K562 (cell line): ENCODE measurements at regions not wholly inside any gene's neighbourhood (a gene's known extent, or its start where the extent isn't known, plus 50 kb on each side); places are given as distances from the start of the nearest gene placed in this dataset.

ENCODE experiments used
- ATAC-seq: fragments of 200-7000 bp; cut with Tn5 transposase; 3 replicates; pipeline ENCODE4 v1.9.1; 2020; ENCODE audit warnings: moderate library complexity
- BruUV-seq: library from RNA; stranded (reverse); fragments of 400-500 nt; replicated peaks from 2 replicates; lab custom pipeline; 2021; lab: Mats Ljungman, UMichigan
- CTCF ChIA-PET: fragments of 300-600 bp; formaldehyde crosslinking; extraction: SDS; loops from one replicate; lab custom pipeline; 2021; ENCODE audit warnings: low intra/inter-chr PET ratio; lab: Yijun Ruan, JAX
- POLR2A ChIA-PET: fragments of 300-600, 350-650 bp; sonication (Branson Sonifier 250); formaldehyde crosslinking; extraction: SDS; loops from one replicate; lab custom pipeline; 2021; ENCODE audit warnings: antibody characterized with exemption, inconsistent platforms; lab: Yijun Ruan, JAX
- DNase-seq, 4 experiments: peaks; one replicate each; pipeline versions ENCODE4 v3.0.0 to v3.0.0-alpha.2; 2011 to 2018; ENCODE audit warnings: low spot score in 3 of 4, mixed read lengths in 3 of 4; ENCODE audit errors: extremely low read depth in 1 of 4
- FAIRE-seq: peaks from 2 replicates; lab custom pipeline; 2011; peaks lifted over from hg19 to GRCh38; lab: Jason Lieb, UNC
- H2AFZ ChIP-seq: 2 replicates; pipeline ENCODE4 v1.6.0; 2011; ENCODE audit warnings: low read depth, low read length, control low read depth, inconsistent platforms
- H3K27ac ChIP-seq: fragments of 200-600 bp; 3 replicates; pipeline ENCODE4 v1.8.0; 2011; ENCODE audit warnings: low read depth, mild to moderate bottlenecking, control low read depth, inconsistent platforms, low read length, moderate library complexity, mixed read lengths; ENCODE audit errors: extremely low read depth
- H3K27me3 ChIP-seq, 2 experiments: fragments of 300-600 bp in 1 of 2; 2 replicates in 1 of 2; 3 replicates in 1 of 2; pipeline versions ENCODE4 v1.6.0 to v1.8.0; 2011; ENCODE audit warnings: inconsistent platforms in 2 of 2, low read length in 2 of 2, mild to moderate bottlenecking in 1 of 2, mixed read lengths in 1 of 2, moderate library complexity in 1 of 2; ENCODE audit not compliant: control insufficient read depth in 2 of 2, insufficient read depth in 2 of 2
- H3K36me3 ChIP-seq: fragments of 300-600 bp; 3 replicates; pipeline ENCODE4 v1.8.0; 2011; ENCODE audit warnings: mild to moderate bottlenecking, low read length, inconsistent platforms; ENCODE audit not compliant: control insufficient read depth, insufficient read depth
- H3K4me1 ChIP-seq, 2 experiments: fragments of 200-600 bp in 1 of 2; replicated peaks in 1 of 2; 2 replicates in 1 of 2; 3 replicates in 1 of 2; pipeline versions ENCODE4 v1.5.1 to v1.8.0; 2011; ENCODE audit warnings: inconsistent platforms in 2 of 2, low read length in 2 of 2, mild to moderate bottlenecking in 1 of 2, mixed read lengths in 1 of 2, moderate library complexity in 1 of 2; ENCODE audit not compliant: control insufficient read depth in 2 of 2, insufficient read depth in 2 of 2
- H3K4me2 ChIP-seq: 2 replicates; pipeline ENCODE4 v1.6.1; 2011; ENCODE audit warnings: low read length, control low read depth, inconsistent platforms, mixed read lengths; ENCODE audit not compliant: insufficient read depth
- H3K4me3 ChIP-seq: fragments of 200-600 bp; sonication (generic), shearing (Covaris generic); 2 replicates; pipeline ENCODE4 v1.5.1; 2016; ENCODE audit warnings: control low read depth, inconsistent platforms
- H3K79me2 ChIP-seq: fragments of 200-600 bp; 3 replicates; pipeline ENCODE4 v1.8.0; 2011; ENCODE audit warnings: low read length, inconsistent platforms; ENCODE audit not compliant: control insufficient read depth, insufficient read depth
- H3K9ac ChIP-seq, 2 experiments: 2 replicates each; pipeline versions ENCODE4 v1.6.0 to v1.6.1; 2011; ENCODE audit warnings: low read depth in 2 of 2, low read length in 2 of 2, control low read depth in 1 of 2, inconsistent platforms in 1 of 2, mild to moderate bottlenecking in 1 of 2, mixed read lengths in 1 of 2; ENCODE audit not compliant: insufficient read depth in 1 of 2
- H3K9me1 ChIP-seq: one replicate; pipeline ENCODE4 v1.6.0; 2011; ENCODE audit warnings: inconsistent platforms, mild to moderate bottlenecking, low read length, moderate library complexity; ENCODE audit not compliant: control insufficient read depth, insufficient read depth
- H3K9me3 ChIP-seq: replicated peaks from 2 replicates; pipeline ENCODE4 v1.5.1; 2011; ENCODE audit warnings: low read depth, low read length, inconsistent platforms; ENCODE audit not compliant: control insufficient read depth, insufficient read depth
- H4K20me1 ChIP-seq: replicated peaks from 2 replicates; pipeline ENCODE4 v1.6.1; 2011; ENCODE audit warnings: low read length, inconsistent platforms, mixed read lengths; ENCODE audit not compliant: control insufficient read depth, insufficient read depth
- CBFA2T3 ChIP-seq: fragments of 450-650 bp; IDR thresholded peaks from 2 replicates; pipeline ENCODE4 v1.6.1; 2017
- CBX3 ChIP-seq, 2 experiments: IDR thresholded peaks; 1 replicate in 1 of 2; 2 replicates in 1 of 2; pipeline ENCODE4 v1.6.1; 2012; ENCODE audit warnings: inconsistent platforms in 2 of 2, low read length in 2 of 2, borderline replicate concordance in 1 of 2, control low read depth in 1 of 2
- CEBPB ChIP-seq: fragments of 450-650 bp; IDR thresholded peaks from 2 replicates; pipeline ENCODE4 v1.6.1; 2016; ENCODE audit warnings: missing genetic modification characterization, missing compliant biosample characterization
- CEBPG ChIP-seq, 3 experiments: fragments of 200-800 bp in 1 of 3; sonication (Bioruptor generic) in 1 of 3; sonication (generic) in 1 of 3; formaldehyde crosslinking in 1 of 3; IDR thresholded peaks in 2 of 3; conservative IDR thresholded peaks in 1 of 3; 2 replicates each; pipeline versions ENCODE4 v1.6.1 to v1.8.0; 2016 to 2022; ENCODE audit warnings: missing compliant biosample characterization in 2 of 3, missing genetic modification characterization in 2 of 3, mild to moderate bottlenecking in 1 of 3, missing genetic modification reagents in 1 of 3
- GATA2 ChIP-seq: sonication (generic); formaldehyde crosslinking; IDR thresholded peaks from 2 replicates; pipeline ENCODE4 v1.4.0; 2020; ENCODE audit warnings: mild to moderate bottlenecking, missing genetic modification reagents
- MCM2 ChIP-seq: fragments of 450-650 bp; IDR thresholded peaks from 2 replicates; pipeline ENCODE4 v1.6.1; 2017; ENCODE audit warnings: low read depth, mild to moderate bottlenecking
- NFIC ChIP-seq: fragments of 450-650 bp; IDR thresholded peaks from 2 replicates; pipeline ENCODE4 v1.6.1; 2017; ENCODE audit warnings: mild to moderate bottlenecking, inconsistent platforms
- ZNF224 ChIP-seq: sonication (generic); formaldehyde crosslinking; IDR thresholded peaks from 2 replicates; pipeline ENCODE4 v1.8.0; 2022; ENCODE audit warnings: mild to moderate bottlenecking, missing genetic modification reagents
- ZNF431 ChIP-seq: sonication (generic); formaldehyde crosslinking; IDR thresholded peaks from 2 replicates; pipeline ENCODE4 v1.8.0; 2022; ENCODE audit warnings: mild to moderate bottlenecking, missing genetic modification reagents
- ZNF586 ChIP-seq: fragments of 450-650 bp; formaldehyde crosslinking; conservative IDR thresholded peaks from 2 replicates; pipeline ENCODE4 v1.4.0; 2020; ENCODE audit warnings: mild to moderate bottlenecking, moderate library complexity
- WGBS: fragments of 100-300 bp; shearing (Covaris generic); methylation state at CpG from one replicate; pipeline ENCODE4 v1.1.6; 2016; ENCODE audit warnings: low coverage, mixed read lengths; ENCODE audit not compliant: insufficient coverage; ENCODE audit errors: missing lambda C conversion rate; 5-methylcytosine and 5-hydroxymethylcytosine counted together
- in situ Hi-C: fragments of 300-500 bp; cut with MboI; formaldehyde crosslinking; loops from 4 replicates; pipeline ENCODE4 v1.15.0; 2018; ENCODE audit warnings: inconsistent platforms, mixed read lengths
- intact Hi-C: fragments of 100-400 bp; cut with micrococcal nuclease; formaldehyde crosslinking; loops from 2 replicates; pipeline ENCODE4 v1.14.2; 2022
- TF ChIP-seq, protein P1 (sequence below): fragments of 250-450 bp; sonication (Bioruptor Pico); IDR thresholded peaks from 2 replicates; pipeline ENCODE4 v1.5.1; 2021; ENCODE audit warnings: mild to moderate bottlenecking
- TF ChIP-seq, protein P2 (sequence below): sonication (generic); formaldehyde crosslinking; IDR thresholded peaks from 2 replicates; pipeline ENCODE4 v1.8.0; 2022; ENCODE audit warnings: missing genetic modification reagents, mild to moderate bottlenecking, moderate library complexity, borderline replicate concordance

DNA sequence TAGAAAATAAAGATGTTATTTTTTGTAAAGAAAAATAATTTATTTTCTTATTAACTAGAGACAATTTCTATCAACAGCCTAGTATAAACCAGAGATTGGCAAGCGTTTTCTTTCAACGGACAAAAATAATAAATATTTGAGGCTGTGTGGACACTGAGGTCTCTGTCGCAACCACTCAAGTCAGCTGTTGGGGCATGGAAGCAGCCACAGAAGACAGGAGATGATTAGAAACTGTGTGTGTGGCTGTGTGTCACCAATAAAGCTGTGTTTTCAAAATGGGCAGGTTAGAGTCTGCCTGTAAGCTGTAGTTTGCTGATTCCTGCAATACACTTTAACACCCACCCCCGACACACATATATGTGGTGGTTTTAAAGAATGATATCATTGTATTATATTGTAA, 200.6 kb upstream of the HMCN1 start:
- 13% methylated on average over 4 of the region's 4 CpGs for WGBS
- no peak for FAIRE-seq
- Histone ChIP-seq H3K4me1 (peaks cover 0 to 24% of the 10 kb centered on the region in 2 experiments; a peak in 3 of 5 replicates), H3K9ac (no peak overlapping the region), H3K4me3 (no peak overlapping the region), H2AFZ (peak overlapping the region; percentile 63), H3K9me3 (no peaks in the 10 kb centered on the region), H3K27ac (no peak overlapping the region), H3K79me2 (no peaks in the 10 kb centered on the region), H3K36me3 (no peaks in the 10 kb centered on the region; the same call in 2 of the 3 replicates), H4K20me1 (no peaks in the 10 kb centered on the region), H3K27me3 (no peaks in the 10 kb centered on the region), H3K4me2 (0 out of 2 replicates have a peak overlapping the region, but pooled peaks have one; percentile 9), H3K9me1 (no peaks in the 10 kb centered on the region)
- peak in 2 of 4 experiments; percentile 31 to 49 for DNase-seq
- CTCF ChIA-PET = no interaction called here
- no TSS peak for BruUV-seq
- POLR2A ChIA-PET = interaction anchor here (0.6 to 1.0 kb wide), 3 partner anchors 11 to 376 kb away, joined by 3 read pairs; no protein-coding TSS in a partner anchor
- in situ Hi-C loops = no loop called here
- ATAC-seq = peak; percentile 71
- intact Hi-C loops = no loop called here
- TF ChIP-seq ZNF224 (CRISPR knock-in tag) (no peak), CEBPG (CRISPR knock-in tag; IDR thresholded peaks at IDR 0.05) (no peak), CEBPG (tag; conservative IDR thresholded peaks at IDR 0.05 in 1 of 2, IDR thresholded peaks at IDR 0.05 in 1 of 2) (peak; percentile 28 to 65; a peak in 2 of 4 replicates), CBFA2T3 (peak; percentile 31; the same call in 1 of the 2 replicates), NFIC (no peak), MCM2 (no peak), GATA2 (CRISPR knock-in tag) (no peak), ZNF586 (CRISPR knock-in tag) (no peak), ZNF431 (CRISPR knock-in tag) (no peak), CEBPB (peak; percentile 95), CBX3 (IDR thresholded peaks at IDR 0.05; ENCODE audit: borderline replicate concordance in 1 of 2, low read length in 2 of 2) (peak in 1 of 2 experiments; percentile 65; a peak in 1 of 3 replicates)
- TF ChIP-seq, protein P1, sequence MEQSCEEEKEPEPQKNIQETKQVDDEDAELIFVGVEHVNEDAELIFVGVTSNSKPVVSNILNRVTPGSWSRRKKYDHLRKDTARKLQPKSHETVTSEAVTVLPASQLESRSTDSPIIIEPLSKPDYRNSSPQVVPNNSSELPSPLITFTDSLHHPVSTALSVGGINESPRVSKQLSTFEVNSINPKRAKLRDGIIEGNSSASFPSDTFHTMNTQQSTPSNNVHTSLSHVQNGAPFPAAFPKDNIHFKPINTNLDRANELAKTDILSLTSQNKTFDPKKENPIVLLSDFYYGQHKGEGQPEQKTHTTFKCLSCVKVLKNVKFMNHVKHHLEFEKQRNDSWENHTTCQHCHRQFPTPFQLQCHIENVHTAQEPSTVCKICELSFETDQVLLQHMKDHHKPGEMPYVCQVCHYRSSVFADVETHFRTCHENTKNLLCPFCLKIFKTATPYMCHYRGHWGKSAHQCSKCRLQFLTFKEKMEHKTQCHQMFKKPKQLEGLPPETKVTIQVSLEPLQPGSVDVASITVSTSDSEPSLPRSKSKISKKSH (CRISPR knock-in tag) = no peak
- TF ChIP-seq, protein P2, sequence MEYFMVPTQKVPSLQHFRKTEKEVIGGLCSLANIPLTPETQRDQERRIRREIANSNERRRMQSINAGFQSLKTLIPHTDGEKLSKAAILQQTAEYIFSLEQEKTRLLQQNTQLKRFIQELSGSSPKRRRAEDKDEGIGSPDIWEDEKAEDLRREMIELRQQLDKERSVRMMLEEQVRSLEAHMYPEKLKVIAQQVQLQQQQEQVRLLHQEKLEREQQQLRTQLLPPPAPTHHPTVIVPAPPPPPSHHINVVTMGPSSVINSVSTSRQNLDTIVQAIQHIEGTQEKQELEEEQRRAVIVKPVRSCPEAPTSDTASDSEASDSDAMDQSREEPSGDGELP (CRISPR knock-in tag) = peak; percentile 54
